GM12873 (cell line): ENCODE measurements at regions not wholly inside any gene's neighbourhood (a gene's known extent, or its start where the extent isn't known, plus 50 kb on each side); places are given as distances from the start of the nearest gene placed in this dataset.

Experiments used
- CTCF ChIP-seq: IDR thresholded peaks from 2 replicates; pipeline ENCODE4 v1.5.1; 2012; ENCODE audit warnings: low read depth, mild to moderate bottlenecking, moderate library complexity, low read length, control low read depth; ENCODE audit not compliant: insufficient read depth; ENCODE audit errors: missing control alignments

GRCh38 chr2:162928356-162928755 lies 89.8 kb upstream of the KCNH7 start:
- no peak for TF ChIP-seq CTCF

- TF ChIP-seq CTCF = no peak
Observed at GRCh38 chr2:162926907-162927306, 88.3 kb upstream of the KCNH7 start.

- no peak for TF ChIP-seq CTCF
Observed at GRCh38 chr2:162926501-162926900, 87.9 kb upstream of the KCNH7 start.

GRCh38 chr2:162925595-162925994 lies 87.0 kb upstream of the KCNH7 start:
- no peak for TF ChIP-seq CTCF

- TF ChIP-seq CTCF = no peak
Observed at GRCh38 chr2:162919111-162919510, 80.5 kb upstream of the KCNH7 start.

GRCh38 chr2:162917626-162918025 lies 79.1 kb upstream of the KCNH7 start:
- no peak for TF ChIP-seq CTCF

GRCh38 chr2:162916286-162916801 lies 77.8 kb upstream of the KCNH7 start:
- TF ChIP-seq CTCF = no peak

- TF ChIP-seq CTCF = no peak
Observed at GRCh38 chr2:162915858-162916257, 77.3 kb upstream of the KCNH7 start.
